HL-60 (cell line): ENCODE measurements at regions not wholly inside any gene's neighbourhood (a gene's known extent, or its start where the extent isn't known, plus 50 kb on each side); places are given as distances from the start of the nearest gene placed in this dataset.

Experiments
- DNase-seq, 2 experiments: peaks; one replicate each; pipeline ENCODE4 v3.0.0-alpha.2; 2010 to 2020; ENCODE audit warnings: low read depth in 1 of 2, low spot score in 1 of 2
- H3K27ac ChIP-seq: fragments of 250-450 bp; sonication (Bioruptor Pico); replicated peaks from 2 replicates; pipeline ENCODE4 v1.5.1; 2020; ENCODE audit warnings: mild to moderate bottlenecking, moderate library complexity
- H3K27me3 ChIP-seq: fragments of 250-450 bp; sonication (Bioruptor Pico); 2 replicates; pipeline ENCODE4 v1.5.1; 2021; ENCODE audit warnings: mild to moderate bottlenecking, moderate library complexity; ENCODE audit not compliant: insufficient read depth, poor library complexity, severe bottlenecking
- H3K4me3 ChIP-seq: replicated peaks from 2 replicates; pipeline ENCODE4 v1.5.1; 2011; ENCODE audit warnings: mild to moderate bottlenecking, control low read depth, low read length; ENCODE audit not compliant: insufficient read depth
- GABPA ChIP-seq: IDR thresholded peaks from 2 replicates; pipeline ENCODE4 v1.6.1; 2012; ENCODE audit warnings: low read depth
- POLR2AphosphoS5 ChIP-seq: IDR thresholded peaks from 2 replicates; pipeline ENCODE4 v1.6.1; 2012; ENCODE audit warnings: low read depth
- SPI1 ChIP-seq: IDR thresholded peaks from 2 replicates; pipeline ENCODE4 v1.6.1; 2012; ENCODE audit warnings: low read depth, mild to moderate bottlenecking, borderline replicate concordance
- TF ChIP-seq, protein P1 (sequence below): IDR thresholded peaks from 2 replicates; pipeline ENCODE4 v1.6.1; 2012; ENCODE audit warnings: low read depth; ENCODE audit not compliant: insufficient replicate concordance
- TF ChIP-seq, protein P2 (sequence below): IDR thresholded peaks from one replicate; pipeline ENCODE4 v1.5.1; 2011; ENCODE audit warnings: low read length, control low read depth, inconsistent platforms; ENCODE audit not compliant: insufficient read depth

DNA sequence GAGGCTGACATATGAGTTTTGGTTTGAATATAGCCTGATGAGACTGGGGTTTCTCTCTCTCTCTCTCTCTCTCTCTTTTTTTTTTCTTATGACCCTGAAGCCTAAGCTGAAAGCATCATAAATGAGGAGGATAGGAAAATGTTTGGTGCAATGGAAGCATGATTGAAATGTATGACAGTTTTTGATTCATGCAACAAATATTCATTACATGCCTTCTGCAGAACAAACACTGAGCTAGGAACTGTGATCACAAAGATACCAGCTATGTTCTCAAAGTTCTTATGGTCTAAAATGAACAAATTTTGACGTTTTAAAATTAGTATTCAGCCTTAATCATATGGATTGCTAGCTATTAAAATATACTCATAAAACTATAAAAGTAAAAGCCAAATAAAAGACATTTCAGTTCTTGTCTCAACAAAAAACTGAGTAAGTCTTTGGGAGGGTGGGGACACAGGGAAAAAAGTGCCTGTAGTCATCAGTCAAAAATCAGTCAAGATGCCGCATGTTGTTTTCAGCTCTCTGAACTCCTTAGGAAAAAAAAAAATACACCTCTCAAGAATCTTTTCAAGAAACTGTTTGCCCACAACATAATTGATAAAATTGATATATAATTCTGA is 57.2 kb downstream of the NKX6-1 start:
- Histone ChIP-seq H3K4me3 (no peak overlapping the region), H3K27me3 (peaks cover 12% of the 10 kb centered on the region), H3K27ac (no peak overlapping the region)
- TF ChIP-seq POLR2AphosphoS5 (no peak), SPI1 (no peak)
- TF ChIP-seq, protein P1, sequence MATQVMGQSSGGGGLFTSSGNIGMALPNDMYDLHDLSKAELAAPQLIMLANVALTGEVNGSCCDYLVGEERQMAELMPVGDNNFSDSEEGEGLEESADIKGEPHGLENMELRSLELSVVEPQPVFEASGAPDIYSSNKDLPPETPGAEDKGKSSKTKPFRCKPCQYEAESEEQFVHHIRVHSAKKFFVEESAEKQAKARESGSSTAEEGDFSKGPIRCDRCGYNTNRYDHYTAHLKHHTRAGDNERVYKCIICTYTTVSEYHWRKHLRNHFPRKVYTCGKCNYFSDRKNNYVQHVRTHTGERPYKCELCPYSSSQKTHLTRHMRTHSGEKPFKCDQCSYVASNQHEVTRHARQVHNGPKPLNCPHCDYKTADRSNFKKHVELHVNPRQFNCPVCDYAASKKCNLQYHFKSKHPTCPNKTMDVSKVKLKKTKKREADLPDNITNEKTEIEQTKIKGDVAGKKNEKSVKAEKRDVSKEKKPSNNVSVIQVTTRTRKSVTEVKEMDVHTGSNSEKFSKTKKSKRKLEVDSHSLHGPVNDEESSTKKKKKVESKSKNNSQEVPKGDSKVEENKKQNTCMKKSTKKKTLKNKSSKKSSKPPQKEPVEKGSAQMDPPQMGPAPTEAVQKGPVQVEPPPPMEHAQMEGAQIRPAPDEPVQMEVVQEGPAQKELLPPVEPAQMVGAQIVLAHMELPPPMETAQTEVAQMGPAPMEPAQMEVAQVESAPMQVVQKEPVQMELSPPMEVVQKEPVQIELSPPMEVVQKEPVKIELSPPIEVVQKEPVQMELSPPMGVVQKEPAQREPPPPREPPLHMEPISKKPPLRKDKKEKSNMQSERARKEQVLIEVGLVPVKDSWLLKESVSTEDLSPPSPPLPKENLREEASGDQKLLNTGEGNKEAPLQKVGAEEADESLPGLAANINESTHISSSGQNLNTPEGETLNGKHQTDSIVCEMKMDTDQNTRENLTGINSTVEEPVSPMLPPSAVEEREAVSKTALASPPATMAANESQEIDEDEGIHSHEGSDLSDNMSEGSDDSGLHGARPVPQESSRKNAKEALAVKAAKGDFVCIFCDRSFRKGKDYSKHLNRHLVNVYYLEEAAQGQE: no peak
- TF ChIP-seq, protein P2, sequence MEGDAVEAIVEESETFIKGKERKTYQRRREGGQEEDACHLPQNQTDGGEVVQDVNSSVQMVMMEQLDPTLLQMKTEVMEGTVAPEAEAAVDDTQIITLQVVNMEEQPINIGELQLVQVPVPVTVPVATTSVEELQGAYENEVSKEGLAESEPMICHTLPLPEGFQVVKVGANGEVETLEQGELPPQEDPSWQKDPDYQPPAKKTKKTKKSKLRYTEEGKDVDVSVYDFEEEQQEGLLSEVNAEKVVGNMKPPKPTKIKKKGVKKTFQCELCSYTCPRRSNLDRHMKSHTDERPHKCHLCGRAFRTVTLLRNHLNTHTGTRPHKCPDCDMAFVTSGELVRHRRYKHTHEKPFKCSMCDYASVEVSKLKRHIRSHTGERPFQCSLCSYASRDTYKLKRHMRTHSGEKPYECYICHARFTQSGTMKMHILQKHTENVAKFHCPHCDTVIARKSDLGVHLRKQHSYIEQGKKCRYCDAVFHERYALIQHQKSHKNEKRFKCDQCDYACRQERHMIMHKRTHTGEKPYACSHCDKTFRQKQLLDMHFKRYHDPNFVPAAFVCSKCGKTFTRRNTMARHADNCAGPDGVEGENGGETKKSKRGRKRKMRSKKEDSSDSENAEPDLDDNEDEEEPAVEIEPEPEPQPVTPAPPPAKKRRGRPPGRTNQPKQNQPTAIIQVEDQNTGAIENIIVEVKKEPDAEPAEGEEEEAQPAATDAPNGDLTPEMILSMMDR: no peak
- no peak for DNase-seq

DNA sequence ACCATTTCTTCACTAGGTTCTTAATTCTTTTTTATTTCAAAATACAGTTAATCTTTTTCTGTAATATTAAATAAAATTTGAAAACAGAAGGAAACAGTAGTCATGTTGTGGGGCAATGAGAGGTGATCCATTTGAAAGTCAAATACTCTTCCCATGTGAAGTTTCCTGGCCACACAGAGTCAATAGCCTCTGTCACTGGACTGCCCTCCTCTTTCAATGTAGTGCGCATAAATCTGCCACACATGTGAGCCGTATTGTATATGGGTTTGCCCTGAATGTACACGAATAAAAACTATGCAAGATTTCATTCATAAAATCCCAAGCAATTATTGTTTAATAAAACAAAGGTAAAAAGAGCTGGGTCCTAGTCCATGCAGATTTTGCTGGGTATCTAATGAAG is 59.1 kb downstream of the NKX6-1 start:
- Histone ChIP-seq H3K27me3 (peaks cover 12% of the 10 kb centered on the region), H3K4me3 (no peak overlapping the region), H3K27ac (no peak overlapping the region)
- no peak for DNase-seq
- TF ChIP-seq, protein P1: no peak
- TF ChIP-seq POLR2AphosphoS5 (no peak), GABPA (no peak), SPI1 (no peak)
- TF ChIP-seq, protein P2: no peak

DNA sequence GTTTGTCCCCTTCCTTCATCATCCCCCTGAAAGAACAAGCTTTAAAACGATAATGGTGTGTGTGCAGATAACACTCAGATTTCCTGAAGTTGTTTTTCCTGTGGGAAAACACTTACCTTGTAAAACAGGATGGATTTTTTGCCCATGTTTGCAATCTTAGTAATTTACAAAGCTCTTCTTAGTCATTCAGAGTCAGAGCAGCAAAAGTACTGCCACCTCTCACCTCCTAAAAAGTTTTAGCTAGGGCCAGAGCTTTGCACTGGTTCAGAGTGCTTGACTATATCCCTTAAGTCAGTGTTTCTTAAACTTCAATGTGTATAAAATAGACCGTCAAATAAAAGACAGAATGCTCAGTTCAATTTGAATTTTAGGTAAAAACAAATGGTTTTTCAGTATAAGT is 62.3 kb downstream of the NKX6-1 start:
- no peak overlapping the region for H3K27ac ChIP-seq
- DNase-seq: no peak
- peaks cover 12% of the 10 kb centered on the region for H3K27me3 ChIP-seq
- H3K4me3 ChIP-seq: no peak overlapping the region
- TF ChIP-seq POLR2AphosphoS5: no peak
- TF ChIP-seq GABPA: no peak
- TF ChIP-seq, protein P2: no peak
- TF ChIP-seq, protein P1: no peak
- TF ChIP-seq SPI1: no peak
